NB4 (cell line): ENCODE measurements at regions not wholly inside any gene's neighbourhood (a gene's known extent, or its start where the extent isn't known, plus 50 kb on each side); places are given as distances from the start of the nearest gene placed in this dataset.

Experiments
- DNase-seq: peaks from one replicate; pipeline ENCODE4 v3.0.0; 2010; ENCODE audit warnings: low read depth
- H3K4me3 ChIP-seq: one replicate; pipeline ENCODE4 v1.5.1; 2011; ENCODE audit warnings: mild to moderate bottlenecking, low read depth, low read length, moderate library complexity
- CTCF ChIP-seq: IDR thresholded peaks from one replicate; pipeline ENCODE4 v1.5.1; 2012; ENCODE audit warnings: low read depth, low read length
- MAX ChIP-seq: IDR thresholded peaks from 2 replicates; pipeline ENCODE4 v1.6.1; 2011; ENCODE audit warnings: low read depth, low read length
- MYC ChIP-seq: IDR thresholded peaks from 2 replicates; pipeline ENCODE4 v1.6.1; 2011; ENCODE audit warnings: low read depth, low read length
- POLR2A ChIP-seq: IDR thresholded peaks from 2 replicates; pipeline ENCODE4 v1.6.1; 2011; ENCODE audit warnings: mild to moderate bottlenecking; ENCODE audit not compliant: insufficient read length; ENCODE audit errors: extremely low read depth

GRCh38 chr7:118104812-118105441, 79.0 kb upstream of the LSM8 start:
- peak; percentile 50 for DNase-seq
- no peak overlapping the region for H3K4me3 ChIP-seq
- TF ChIP-seq CTCF = peak; percentile 31
- TF ChIP-seq POLR2A = no peak

DNA sequence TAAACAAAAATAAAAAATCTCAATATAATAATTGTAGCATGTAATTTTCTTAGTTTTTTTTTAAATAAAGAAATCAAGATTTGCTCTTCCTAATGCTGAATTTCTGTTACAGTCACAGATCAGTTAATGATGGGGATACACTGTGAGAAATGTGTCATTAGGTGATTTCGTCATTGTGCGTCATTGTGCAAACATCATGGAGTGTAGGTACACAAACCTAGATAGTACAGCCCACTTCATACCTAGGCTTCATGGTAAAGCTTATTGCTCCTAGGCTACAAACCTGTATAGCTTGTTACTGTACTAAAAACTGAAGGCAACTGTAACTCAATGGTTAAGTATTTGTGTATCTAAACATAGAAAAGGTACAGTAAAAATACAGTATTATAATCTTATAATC, 74.4 kb upstream of the LSM8 start:
- H3K4me3 ChIP-seq = no peak overlapping the region
- peak; percentile 15 for DNase-seq
- TF ChIP-seq CTCF (no peak), MYC (no peak), MAX (no peak), POLR2A (no peak)

DNA sequence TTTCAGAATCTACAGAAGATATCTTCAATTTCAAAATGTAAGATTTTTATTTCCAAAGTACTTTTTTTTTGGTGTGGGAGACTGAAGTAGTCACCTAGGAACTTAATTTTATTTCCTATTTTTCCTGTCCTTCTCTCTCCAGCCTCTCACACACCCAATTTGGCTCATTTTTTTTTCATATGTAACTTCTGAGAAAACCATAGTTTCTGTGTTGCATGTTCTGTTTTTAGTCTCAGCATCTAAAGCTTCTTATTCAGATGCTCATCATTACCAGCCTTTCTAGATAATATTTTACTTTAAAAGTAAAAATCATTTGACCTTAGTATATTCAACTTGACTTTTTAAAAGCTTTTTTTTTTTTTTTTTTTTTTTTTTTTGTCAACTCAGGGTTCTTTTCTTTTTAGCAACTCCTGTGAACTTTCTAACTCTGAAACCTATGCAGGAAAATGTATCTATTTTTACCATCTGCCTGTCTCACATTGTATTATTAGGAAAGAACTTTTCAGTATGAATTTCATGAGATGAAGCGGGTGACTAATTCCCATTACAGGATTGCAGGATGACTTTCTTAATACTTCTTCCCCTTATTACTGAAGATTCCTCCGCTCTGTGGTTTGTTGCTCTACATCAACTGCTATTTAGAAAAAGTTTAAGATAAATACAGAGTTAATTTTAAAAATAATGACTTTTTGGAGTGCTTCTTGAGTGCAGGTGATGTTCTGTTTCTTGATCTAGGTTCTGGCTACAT, 73.6 kb upstream of the LSM8 start:
- H3K4me3 ChIP-seq = no peak overlapping the region
- TF ChIP-seq POLR2A (no peak), MAX (no peak), MYC (no peak), CTCF (no peak)
- no peak for DNase-seq

GRCh38 chr7:118111347-118111746, 72.6 kb upstream of the LSM8 start:
- TF ChIP-seq POLR2A = no peak
- no peak for TF ChIP-seq MYC
- no peak for TF ChIP-seq CTCF
- no peak for TF ChIP-seq MAX
- no peak for DNase-seq
- no peak overlapping the region for H3K4me3 ChIP-seq

- TF ChIP-seq MYC (no peak), MAX (no peak), POLR2A (no peak), CTCF (no peak)
- H3K4me3 ChIP-seq = no peak overlapping the region
- no peak for DNase-seq
Measured at GRCh38 chr7:118114175-118114574, 69.8 kb upstream of the LSM8 start.
